Type B pancreatic cell (in vitro differentiated cells): ENCODE measurements at regions not wholly inside any gene's neighbourhood (a gene's known extent, or its start where the extent isn't known, plus 50 kb on each side); places are given as distances from the start of the nearest gene placed in this dataset.

Experiments used
- DNase-seq: peaks from one replicate; pipeline ENCODE4 v3.0.0; 2021; ENCODE audit warnings: mixed read lengths; ENCODE audit not compliant: unreplicated experiment; ENCODE audit errors: extremely low spot score
- H3K27ac Mint-ChIP-seq: 2 replicates; pipeline ENCODE4 v1.8.0; 2021; ENCODE audit warnings: mild to moderate bottlenecking, mixed read lengths
- H3K27me3 Mint-ChIP-seq: 2 replicates; pipeline ENCODE4 v1.8.0; 2021; ENCODE audit warnings: mixed read lengths
- H3K36me3 Mint-ChIP-seq: 2 replicates; pipeline ENCODE4 v1.8.0; 2021; ENCODE audit warnings: mixed read lengths
- H3K4me1 Mint-ChIP-seq: one replicate; pipeline ENCODE4 v1.8.0; 2021; ENCODE audit warnings: mixed read lengths; ENCODE audit not compliant: unreplicated experiment
- H3K4me3 Mint-ChIP-seq: 2 replicates; pipeline ENCODE4 v1.8.0; 2021; ENCODE audit warnings: mild to moderate bottlenecking, mixed read lengths
- H3K9me3 Mint-ChIP-seq: 2 replicates; pipeline ENCODE4 v1.8.0; 2021; ENCODE audit warnings: mixed read lengths
- CTCF ChIP-seq: fragments of 200-600 bp; sonication (generic); conservative IDR thresholded peaks from 2 replicates; pipeline ENCODE4 v1.5.0; 2021; ENCODE audit warnings: antibody characterized with exemption, mild to moderate bottlenecking

DNA sequence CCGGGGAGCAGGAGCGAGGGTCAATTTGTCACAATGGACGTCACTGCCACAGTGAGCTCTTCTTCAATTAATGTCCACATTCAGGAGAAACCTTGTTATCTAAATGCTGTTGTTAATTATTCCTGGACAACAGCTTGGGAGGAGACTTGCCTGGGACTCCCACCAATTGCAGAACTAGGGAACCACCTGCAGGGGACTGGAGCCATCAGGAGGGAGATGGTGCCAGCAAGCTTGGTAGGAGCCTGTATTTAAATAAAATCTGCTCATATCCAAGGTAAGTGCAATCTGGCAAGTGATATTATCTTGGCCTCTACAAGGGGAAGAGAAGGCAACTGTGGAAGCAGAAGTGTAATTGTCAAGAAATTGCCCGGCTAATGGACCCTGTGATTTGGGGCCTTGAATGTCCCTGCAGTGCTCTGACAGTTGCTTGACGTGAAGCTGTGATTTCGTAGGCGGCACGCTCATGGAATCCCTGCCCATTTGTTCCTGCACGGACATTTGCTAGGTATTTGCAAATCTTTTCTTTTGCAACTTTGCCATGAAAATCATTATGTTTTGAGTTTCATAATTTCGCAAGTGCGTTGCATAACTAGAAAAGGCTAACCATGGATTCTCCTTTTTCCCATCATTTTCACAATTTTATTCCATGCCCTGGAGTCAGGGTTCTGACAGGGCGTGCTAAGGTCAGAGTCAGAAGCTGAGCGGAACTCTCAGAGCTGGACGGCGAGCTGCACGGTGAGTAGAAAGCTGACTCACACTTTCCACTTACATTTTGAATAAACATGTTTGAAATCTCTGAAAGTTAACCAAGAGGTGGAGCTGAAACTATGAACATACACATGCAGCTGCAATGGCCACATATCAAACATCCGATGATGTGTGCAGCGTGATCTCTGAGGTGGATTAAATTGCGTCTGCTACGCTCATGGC lies 84.9 kb upstream of the TCERG1L start:
- no peaks in the 10 kb centered on the region for H3K9me3 Mint-ChIP-seq
- no peaks in the 10 kb centered on the region for H3K36me3 Mint-ChIP-seq
- H3K4me3 Mint-ChIP-seq, result no peak overlapping the region
- peak; percentile 53 for TF ChIP-seq CTCF
- peaks cover 19% of the 10 kb centered on the region for H3K4me1 Mint-ChIP-seq
- no peak for DNase-seq
- peaks cover 41% of the 10 kb centered on the region for H3K27me3 Mint-ChIP-seq
- H3K27ac Mint-ChIP-seq, result no peak overlapping the region

DNA sequence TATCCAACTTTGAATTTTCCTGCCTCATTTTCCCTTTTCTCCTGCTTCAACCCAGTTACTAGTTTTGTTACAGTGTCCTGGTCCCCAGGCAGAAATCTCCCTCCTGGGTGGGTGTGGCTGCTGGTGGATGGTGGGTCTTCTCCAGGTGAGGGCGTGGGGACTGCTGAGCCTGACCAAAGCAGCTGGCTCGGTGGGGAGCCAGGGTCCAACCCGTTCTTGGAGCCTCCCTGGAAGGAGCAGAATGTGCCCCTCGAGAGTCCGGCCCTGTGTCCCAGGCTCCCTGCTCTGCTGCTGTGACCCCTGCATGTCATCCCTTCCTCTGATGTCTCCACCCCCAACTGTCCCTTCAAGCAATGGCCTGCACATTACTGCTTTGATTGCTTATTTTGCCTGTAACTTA lies 86.6 kb upstream of the TCERG1L start:
- DNase-seq, result no peak
- Mint-ChIP-seq H3K27ac (no peak overlapping the region), H3K4me1 (peaks cover 19% of the 10 kb centered on the region), H3K27me3 (peaks cover 41% of the 10 kb centered on the region), H3K4me3 (no peak overlapping the region), H3K9me3 (no peaks in the 10 kb centered on the region), H3K36me3 (no peaks in the 10 kb centered on the region)
- TF ChIP-seq CTCF, result no peak

- H3K9me3 Mint-ChIP-seq, result no peaks in the 10 kb centered on the region
- no peaks in the 10 kb centered on the region for H3K36me3 Mint-ChIP-seq
Observed at GRCh38 chr10:131399981-131400380, 88.5 kb upstream of the TCERG1L start.

GRCh38 chr10:131400513-131400912 lies 89.0 kb upstream of the TCERG1L start:
- no peak overlapping the region for H3K4me3 Mint-ChIP-seq
- H3K27ac Mint-ChIP-seq, result no peak overlapping the region
- no peaks in the 10 kb centered on the region for H3K9me3 Mint-ChIP-seq
- peaks cover 26% of the 10 kb centered on the region for H3K4me1 Mint-ChIP-seq
- peaks cover 42% of the 10 kb centered on the region for H3K27me3 Mint-ChIP-seq
- no peak for DNase-seq
- TF ChIP-seq CTCF, result no peak
- H3K36me3 Mint-ChIP-seq, result no peaks in the 10 kb centered on the region

More at GRCh38 chr10:131399981-131400380, 88.5 kb upstream of the TCERG1L start:
- no peak for DNase-seq
- Mint-ChIP-seq H3K4me1 (peaks cover 26% of the 10 kb centered on the region), H3K4me3 (no peak overlapping the region), H3K27me3 (peaks cover 42% of the 10 kb centered on the region), H3K27ac (no peak overlapping the region)
- no peak for TF ChIP-seq CTCF

DNA sequence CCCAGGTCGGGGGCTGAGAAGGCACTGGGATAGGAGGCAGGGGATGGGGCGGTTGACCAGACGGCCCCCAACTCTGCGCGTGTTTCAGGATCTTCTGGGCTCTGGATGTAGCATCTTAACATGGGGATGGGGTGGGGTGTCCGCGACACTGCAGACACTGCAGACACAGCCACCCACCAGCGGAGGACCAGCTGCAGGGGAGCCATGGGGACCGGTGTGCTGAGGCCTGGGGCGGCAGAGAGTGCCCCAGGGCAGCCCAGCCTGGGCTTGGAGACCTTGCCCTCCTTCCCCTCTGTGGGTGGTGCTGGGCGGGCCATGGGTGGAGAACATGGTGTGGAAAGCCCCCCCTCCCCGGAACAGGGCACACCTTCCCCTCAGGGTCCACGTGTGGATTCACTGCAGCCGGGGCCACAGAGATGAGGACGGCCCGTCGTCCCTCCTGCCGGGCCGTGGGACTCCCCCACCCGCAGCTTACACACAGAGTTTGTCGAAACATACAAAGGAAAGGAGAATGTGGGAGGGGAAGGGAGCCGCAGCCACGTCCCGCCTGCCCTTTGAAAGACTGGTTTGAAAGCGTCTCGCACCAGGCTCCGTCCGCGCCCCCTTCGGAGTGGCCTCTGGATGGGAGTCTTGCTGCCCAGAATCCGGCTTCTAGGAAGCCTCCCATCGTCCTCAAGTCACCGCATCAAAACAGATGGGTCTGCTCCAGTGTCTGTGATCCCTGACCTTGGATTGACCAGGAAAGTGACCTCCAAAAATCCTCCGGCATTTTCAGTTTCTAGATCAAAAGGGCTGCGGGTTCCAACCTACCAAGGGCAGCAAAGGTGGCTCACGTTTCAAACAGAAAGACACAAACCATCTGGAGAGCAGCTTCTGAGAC lies 91.5 kb upstream of the TCERG1L start:
- no peak for DNase-seq
- Mint-ChIP-seq H3K27me3 (peaks cover 29% of the 10 kb centered on the region), H3K36me3 (no peaks in the 10 kb centered on the region), H3K9me3 (no peaks in the 10 kb centered on the region), H3K27ac (peak overlapping the region; percentile 61), H3K4me3 (no peak overlapping the region), H3K4me1 (peaks cover 13% of the 10 kb centered on the region)
- TF ChIP-seq CTCF, result no peak
